ENCODE measurements at regions not wholly inside any gene's neighbourhood (a gene's known extent, or its start where the extent isn't known, plus 50 kb on each side); places are given as distances from the start of the nearest gene placed in this dataset.

DNA sequence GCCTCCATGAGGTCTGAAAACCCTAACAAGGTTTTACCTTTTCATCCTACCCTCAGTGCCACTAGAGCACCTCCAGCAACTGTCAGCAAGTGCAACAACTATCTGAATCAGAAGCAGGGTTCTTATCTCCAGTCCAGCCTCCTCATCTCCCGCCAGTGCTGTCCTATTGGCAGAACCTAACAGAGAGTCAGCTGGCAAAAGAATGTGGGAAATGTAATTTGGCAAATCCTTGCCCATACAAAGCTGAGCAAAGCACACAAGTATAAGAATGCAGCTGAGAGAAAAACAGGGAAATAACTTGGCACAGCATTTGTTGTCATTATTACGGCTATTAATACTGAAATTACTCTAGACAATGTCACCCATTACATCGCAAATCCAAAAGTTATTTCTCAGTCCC lies 124.2 kb downstream of the ATP6V1G3 start:
- TF ChIP-seq, protein P1, sequence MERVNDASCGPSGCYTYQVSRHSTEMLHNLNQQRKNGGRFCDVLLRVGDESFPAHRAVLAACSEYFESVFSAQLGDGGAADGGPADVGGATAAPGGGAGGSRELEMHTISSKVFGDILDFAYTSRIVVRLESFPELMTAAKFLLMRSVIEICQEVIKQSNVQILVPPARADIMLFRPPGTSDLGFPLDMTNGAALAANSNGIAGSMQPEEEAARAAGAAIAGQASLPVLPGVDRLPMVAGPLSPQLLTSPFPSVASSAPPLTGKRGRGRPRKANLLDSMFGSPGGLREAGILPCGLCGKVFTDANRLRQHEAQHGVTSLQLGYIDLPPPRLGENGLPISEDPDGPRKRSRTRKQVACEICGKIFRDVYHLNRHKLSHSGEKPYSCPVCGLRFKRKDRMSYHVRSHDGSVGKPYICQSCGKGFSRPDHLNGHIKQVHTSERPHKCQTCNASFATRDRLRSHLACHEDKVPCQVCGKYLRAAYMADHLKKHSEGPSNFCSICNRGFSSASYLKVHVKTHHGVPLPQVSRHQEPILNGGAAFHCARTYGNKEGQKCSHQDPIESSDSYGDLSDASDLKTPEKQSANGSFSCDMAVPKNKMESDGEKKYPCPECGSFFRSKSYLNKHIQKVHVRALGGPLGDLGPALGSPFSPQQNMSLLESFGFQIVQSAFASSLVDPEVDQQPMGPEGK (CRISPR knock-in tag; IDR thresholded peaks at IDR 0.05; ENCODE audit: borderline replicate concordance), result no peak
- TF ChIP-seq ARNTL (CRISPR knock-in tag; IDR thresholded peaks at IDR 0.05; ENCODE audit: borderline replicate concordance, low read depth), result no peak
- no peak for TF ChIP-seq ESRRG (CRISPR knock-in tag; IDR thresholded peaks at IDR 0.05)

Data from SK-N-SH treated with all-trans-retinoic acid at 6 μM for 48 hours (cell line).